Mesenteric fat pad (tissue), 1 donor: ENCODE measurements at regions not wholly inside any gene's neighbourhood (a gene's known extent, or its start where the extent isn't known, plus 50 kb on each side); places are given as distances from the start of the nearest gene placed in this dataset.

ENCODE experiments used
- DNase-seq: peaks from one replicate; pipeline ENCODE4 v3.0.0-alpha.2; 2020; ENCODE audit warnings: low spot score
- donor health status: DM: yes; HTN: yes; CAD: no.

DNA sequence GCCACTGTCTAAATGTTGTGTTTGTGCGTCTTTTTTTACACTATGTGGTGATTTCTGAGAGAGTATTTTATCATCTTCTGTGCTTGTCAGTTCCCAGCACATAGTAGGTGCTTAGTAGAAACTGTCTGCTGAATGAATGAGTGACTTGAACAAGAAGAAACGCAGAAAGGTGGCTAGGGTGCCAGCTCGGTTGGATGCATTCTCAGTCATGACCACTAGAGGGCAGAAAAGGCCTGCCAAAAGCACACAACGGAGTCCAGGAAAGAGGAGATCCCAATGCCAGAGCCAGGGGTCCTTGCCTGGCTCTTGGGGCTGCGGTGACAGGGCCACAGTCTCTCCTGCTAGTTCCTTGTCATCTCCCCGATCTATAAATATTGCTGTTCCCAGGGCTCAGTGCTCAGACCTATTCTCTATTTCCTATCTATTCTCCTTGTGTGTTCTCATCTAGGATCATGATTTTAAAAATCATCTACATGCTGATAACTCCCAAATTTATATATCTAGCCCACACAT, 57.3 kb upstream of the CCL1 start:
- DNase-seq, result no peak

DNA sequence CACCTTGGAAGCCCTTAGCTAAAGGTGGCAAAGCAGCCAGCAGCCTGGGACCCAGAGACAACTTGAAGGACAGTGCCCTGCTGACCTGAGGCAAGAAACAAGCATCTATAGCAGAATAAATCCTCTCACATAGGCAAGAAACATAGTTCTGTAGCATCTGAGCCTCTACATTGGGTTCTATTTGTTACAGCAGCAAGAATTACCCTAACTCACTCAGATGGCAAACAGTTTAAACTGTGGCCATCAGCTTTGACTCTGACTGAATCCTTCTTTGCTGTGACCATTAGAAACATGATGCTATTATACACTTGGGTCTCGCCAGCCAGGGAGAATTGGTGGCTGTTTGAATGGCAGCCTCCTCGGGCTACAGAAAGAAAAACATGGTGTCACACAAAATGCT, 53.1 kb upstream of the CCL1 start:
- no peak for DNase-seq

DNA sequence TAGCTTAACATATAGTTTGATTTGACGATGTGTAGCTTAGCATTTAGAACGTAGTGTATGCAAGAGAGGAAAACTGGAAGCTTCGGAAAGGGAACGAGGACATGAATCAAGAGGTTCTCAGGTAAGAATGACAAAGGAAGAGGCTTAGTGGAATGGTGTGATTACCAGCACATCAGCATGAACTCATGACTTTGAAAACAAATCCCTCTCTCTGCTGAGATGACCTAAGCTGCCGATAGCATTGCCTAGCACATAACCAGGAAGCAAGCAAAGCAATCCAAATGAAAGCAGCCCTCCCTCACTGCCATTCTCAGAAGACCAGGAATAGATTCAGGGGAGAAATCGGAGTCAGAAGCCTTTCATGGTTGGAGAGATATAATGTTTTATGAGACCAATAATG, 51.3 kb upstream of the CCL1 start:
- DNase-seq, result no peak

DNA sequence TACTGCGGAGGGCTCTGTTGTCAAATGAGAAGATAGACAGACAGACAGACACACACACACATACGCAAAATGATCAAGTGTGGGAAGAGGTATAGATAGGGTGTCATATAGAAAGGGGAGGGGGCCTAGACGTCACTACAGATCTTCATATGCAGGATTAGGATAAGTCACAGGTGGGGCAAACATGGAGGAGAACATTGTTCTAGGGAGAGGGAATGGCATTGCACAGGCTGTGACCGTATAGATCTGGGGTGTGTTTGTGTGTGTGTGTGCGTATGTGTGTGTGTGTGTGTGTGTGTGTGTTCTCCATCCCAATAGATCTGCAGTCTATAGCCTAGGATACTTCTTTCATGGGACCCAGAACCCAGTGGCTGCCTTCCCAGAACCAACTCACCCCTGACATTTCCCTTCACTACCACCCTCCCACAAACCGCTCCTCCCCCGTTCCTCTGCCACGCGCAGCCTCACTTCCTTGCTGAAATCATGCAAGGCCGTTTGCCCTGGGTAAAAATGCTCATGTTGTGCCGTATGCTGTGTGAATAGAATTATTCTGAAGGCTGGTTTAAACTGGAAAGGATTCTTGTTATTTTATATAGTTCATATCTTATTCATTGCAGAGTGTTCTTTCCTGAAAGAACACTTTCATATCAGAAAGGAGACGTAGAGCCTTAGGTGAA, 50.5 kb upstream of the CCL1 start:
- no peak for DNase-seq

DNA sequence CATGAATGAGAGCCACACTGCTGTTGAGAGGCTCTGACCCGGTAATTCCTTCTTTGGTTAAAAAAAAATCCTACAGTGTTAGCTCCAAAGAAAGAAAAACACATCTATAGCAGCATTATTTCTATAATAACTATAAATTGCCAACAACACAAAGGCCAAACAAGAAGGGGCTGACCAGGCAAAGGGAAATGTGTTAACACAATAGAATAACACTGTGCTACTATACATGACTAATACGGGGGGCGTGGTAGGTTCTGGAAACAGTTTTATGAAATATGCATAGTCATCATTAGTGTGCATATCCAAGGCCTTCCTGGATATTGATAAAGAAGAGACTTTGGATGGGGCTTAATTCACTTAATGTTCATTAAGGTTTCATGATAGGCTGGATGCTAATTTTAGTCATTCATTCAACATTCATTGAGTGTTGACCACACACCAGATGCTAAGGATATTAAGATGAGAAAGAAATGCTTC, 50.0 kb upstream of the CCL1 start:
- DNase-seq, result no peak
